Tibial nerve (tissue), 3 donors: ENCODE measurements at regions not wholly inside any gene's neighbourhood (a gene's known extent, or its start where the extent isn't known, plus 50 kb on each side); places are given as distances from the start of the nearest gene placed in this dataset.

Experiments used
- CTCF ChIP-seq, 5 experiments: fragments of 200-600 bp in 3 of 5; fragments of 450-650 bp in 2 of 5; sonication (generic) in 3 of 5; IDR thresholded peaks; one replicate each; pipeline ENCODE4 v1.5.1; 2016 to 2019; ENCODE audit warnings: antibody characterized with exemption in 5 of 5, mild to moderate bottlenecking in 3 of 5, moderate library complexity in 2 of 5
- POLR2A ChIP-seq, 2 donors: fragments of 450-650 bp; IDR thresholded peaks; one replicate each; pipeline ENCODE4 v1.6.1; 2017; ENCODE audit warnings: antibody characterized with exemption in 2 of 2, mild to moderate bottlenecking in 2 of 2, moderate library complexity in 2 of 2

- TF ChIP-seq CTCF (IDR thresholded peaks at IDR 0.05) (no peak), POLR2A (IDR thresholded peaks at IDR 0.05) (no peak)
Observed at GRCh38 chr2:9135822-9136558, 70.6 kb upstream of the ASAP2 start.
